Tibial nerve (tissue), 4 donors: ENCODE measurements at regions not wholly inside any gene's neighbourhood (a gene's known extent, or its start where the extent isn't known, plus 50 kb on each side); places are given as distances from the start of the nearest gene placed in this dataset.
"Not testable (repeated sequence)": the region's sequence is repeated elsewhere in the genome, so short reads cannot be mapped to it uniquely, and the experiment has no call there.

Experiments used
- CTCF ChIP-seq, 5 experiments: fragments of 200-600 bp in 3 of 5; fragments of 450-650 bp in 2 of 5; sonication (generic) in 3 of 5; IDR thresholded peaks; one replicate each; pipeline ENCODE4 v1.5.1; 2016 to 2019; ENCODE audit warnings: antibody characterized with exemption in 5 of 5, mild to moderate bottlenecking in 3 of 5, moderate library complexity in 2 of 5
- EP300 ChIP-seq, 2 donors: sonication (generic); formaldehyde crosslinking; IDR thresholded peaks; one replicate each; pipeline ENCODE4 v1.6.1; 2017; ENCODE audit warnings: antibody characterized with exemption in 2 of 2, mild to moderate bottlenecking in 1 of 2
- POLR2A ChIP-seq, 2 donors: fragments of 450-650 bp; IDR thresholded peaks; one replicate each; pipeline ENCODE4 v1.6.1; 2017; ENCODE audit warnings: antibody characterized with exemption in 2 of 2, mild to moderate bottlenecking in 2 of 2, moderate library complexity in 2 of 2

- peak in 1 of 2 donors; percentile 9 for TF ChIP-seq EP300 (IDR thresholded peaks at IDR 0.05)
- TF ChIP-seq CTCF, POLR2A (IDR thresholded peaks at IDR 0.05): not testable (repeated sequence)
Observed at GRCh38 chr21:6123224-6123623, 4398.2 kb upstream of the TPTE start.
